ENCODE measurements at regions not wholly inside any gene's neighbourhood (a gene's known extent, or its start where the extent isn't known, plus 50 kb on each side); places are given as distances from the start of the nearest gene placed in this dataset.

- no peak for DNase-seq
Observed at GRCh38 chr7:13047061-13047460, 359.6 kb downstream of the ARL4A start.

GRCh38 chr7:13049946-13050345 is 362.5 kb downstream of the ARL4A start:
- DNase-seq, result no peak

- DNase-seq, result no peak
Observed at GRCh38 chr7:13050703-13051102, 363.3 kb downstream of the ARL4A start.

- no peak for DNase-seq
Observed at GRCh38 chr7:13055732-13056368, 368.4 kb downstream of the ARL4A start.

GRCh38 chr7:13057462-13058200 is 370.2 kb downstream of the ARL4A start:
- DNase-seq, result no peak

- no peak for DNase-seq
Observed at GRCh38 chr7:13060173-13060572, 372.7 kb downstream of the ARL4A start.

- no peak for DNase-seq
Observed at GRCh38 chr7:13061115-13061514, 373.7 kb downstream of the ARL4A start.

- DNase-seq, result no peak
Observed at GRCh38 chr7:13062631-13063030, 375.2 kb downstream of the ARL4A start.

- no peak for DNase-seq
Observed at GRCh38 chr7:13067036-13067435, 379.6 kb downstream of the ARL4A start.

- DNase-seq, result no peak
Observed at GRCh38 chr7:13068032-13068431, 380.6 kb downstream of the ARL4A start.

- DNase-seq, result no peak
Observed at GRCh38 chr7:13069841-13070240, 382.4 kb downstream of the ARL4A start.

- DNase-seq, result no peak
Observed at GRCh38 chr7:13072014-13072413, 384.6 kb downstream of the ARL4A start.

GRCh38 chr7:13077466-13077865 is 390.0 kb downstream of the ARL4A start:
- DNase-seq, result no peak

- no peak for DNase-seq
Observed at GRCh38 chr7:13078105-13078504, 390.7 kb downstream of the ARL4A start.

GRCh38 chr7:13090959-13091358 is 403.5 kb downstream of the ARL4A start:
- no peak for DNase-seq

GRCh38 chr7:13091974-13092707 is 404.7 kb downstream of the ARL4A start:
- no peak for DNase-seq

- no peak for DNase-seq
Observed at GRCh38 chr7:13092708-13093005, 405.2 kb downstream of the ARL4A start.

GRCh38 chr7:13093160-13093559 is 405.7 kb downstream of the ARL4A start:
- DNase-seq, result no peak

GRCh38 chr7:13097499-13097898 is 410.1 kb downstream of the ARL4A start:
- DNase-seq, result no peak

GRCh38 chr7:13098161-13098560 is 410.7 kb downstream of the ARL4A start:
- no peak for DNase-seq

- no peak for DNase-seq
Observed at GRCh38 chr7:13099154-13099795, 411.8 kb downstream of the ARL4A start.

GRCh38 chr7:13104128-13104527 is 416.7 kb downstream of the ARL4A start:
- no peak for DNase-seq

- DNase-seq, result no peak
Observed at GRCh38 chr7:13105209-13105608, 417.8 kb downstream of the ARL4A start.

- no peak for DNase-seq
Observed at GRCh38 chr7:13106513-13106912, 419.1 kb downstream of the ARL4A start.

All from NCI-H524 (cell line).